Calu3 (cell line): ENCODE measurements at regions not wholly inside any gene's neighbourhood (a gene's known extent, or its start where the extent isn't known, plus 50 kb on each side); places are given as distances from the start of the nearest gene placed in this dataset.
A peak's percentile ranks its signal among the peaks of the same experiment; 100 is the strongest.
"Not testable (repeated sequence)": the region's sequence is repeated elsewhere in the genome, so short reads cannot be mapped to it uniquely, and the experiment has no call there.

ENCODE experiments used
- BruUV-seq: library from RNA; stranded (reverse); fragments of 400-500 nt; replicated peaks from 2 replicates; lab custom pipeline; 2021; lab: Mats Ljungman, UMichigan
- CTCF ChIA-PET: fragments of 300-600 bp; sonication (Branson Sonifier 250); formaldehyde crosslinking; loops from one replicate; lab custom pipeline; 2022; ENCODE audit warnings: antibody characterized with exemption; lab: Charles Lee
- DNase-seq: peaks from one replicate; pipeline ENCODE4 v3.0.0; 2022
- H3K27ac Mint-ChIP-seq: one replicate; pipeline ENCODE4 v1.8.0; 2022; ENCODE audit warnings: mixed read lengths; ENCODE audit not compliant: unreplicated experiment
- H3K27me3 Mint-ChIP-seq: one replicate; pipeline ENCODE4 v1.8.0; 2022; ENCODE audit warnings: mixed read lengths; ENCODE audit not compliant: unreplicated experiment
- H3K36me3 Mint-ChIP-seq: one replicate; pipeline ENCODE4 v1.8.0; 2022; ENCODE audit warnings: mild to moderate bottlenecking, moderate library complexity, mixed read lengths; ENCODE audit not compliant: insufficient read depth, unreplicated experiment
- H3K4me1 Mint-ChIP-seq: one replicate; pipeline ENCODE4 v1.8.0; 2022; ENCODE audit warnings: mild to moderate bottlenecking, low read depth, mixed read lengths; ENCODE audit not compliant: unreplicated experiment
- H3K4me3 Mint-ChIP-seq: one replicate; pipeline ENCODE4 v1.8.0; 2022; ENCODE audit warnings: mild to moderate bottlenecking, low read depth, moderate library complexity, mixed read lengths; ENCODE audit not compliant: unreplicated experiment
- H3K9me3 Mint-ChIP-seq: one replicate; pipeline ENCODE4 v1.8.0; 2022; ENCODE audit warnings: low read depth, mixed read lengths; ENCODE audit not compliant: unreplicated experiment
- intact Hi-C: fragments of 100-400 bp; cut with micrococcal nuclease; formaldehyde crosslinking; loops from one replicate; pipeline ENCODE4 v1.10.0; 2022; ENCODE audit not compliant: unreplicated experiment
- TF ChIP-seq, protein P1 (sequence below): fragments of 200-600 bp; IDR thresholded peaks from one replicate; pipeline ENCODE4 v1.8.0; 2022; ENCODE audit warnings: antibody characterized with exemption; ENCODE audit not compliant: unreplicated experiment

DNA sequence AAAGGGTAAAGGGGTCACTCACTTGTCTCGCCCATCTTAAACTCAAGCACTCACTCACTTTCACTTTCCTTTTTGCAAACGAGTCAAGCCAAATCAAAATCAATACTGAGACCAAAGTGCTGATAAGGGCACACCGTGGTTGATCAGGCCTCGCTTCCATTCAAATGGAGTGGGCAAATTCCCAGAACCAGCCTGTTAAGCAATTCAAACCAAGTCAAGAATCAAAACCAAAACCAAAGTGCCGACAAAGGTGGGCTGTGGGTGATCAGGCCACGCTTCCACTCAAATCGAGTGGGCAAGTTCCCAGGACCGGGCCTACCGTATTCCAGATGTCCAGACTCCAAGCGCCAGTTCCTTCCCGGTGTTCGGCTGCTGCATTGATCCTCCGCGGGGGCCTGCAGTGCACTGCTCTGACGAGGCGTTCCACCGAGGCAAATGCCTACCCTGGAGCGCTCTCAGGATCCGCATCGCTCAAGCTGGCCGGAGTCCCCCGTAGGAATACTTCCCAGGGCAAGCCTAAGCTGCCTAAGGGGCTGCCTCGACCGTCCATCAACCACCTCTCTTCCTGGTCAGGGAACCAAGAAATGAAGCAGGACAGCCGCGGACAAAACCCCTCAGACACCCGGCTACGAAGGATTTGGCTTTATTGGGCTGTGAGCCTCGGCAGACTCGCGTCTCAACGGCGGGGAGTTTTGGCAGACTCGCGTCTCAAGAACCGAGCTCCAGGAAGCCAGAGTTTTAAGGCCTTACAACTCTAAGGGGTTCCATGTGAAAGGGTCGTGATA lies 89.9 kb upstream of the SLC1A4 start:
- Mint-ChIP-seq H3K4me1 (peaks cover 10% of the 10 kb centered on the region), H3K4me3 (peak overlapping the region; percentile 43)
- CTCF ChIA-PET: no interaction called here

DNA sequence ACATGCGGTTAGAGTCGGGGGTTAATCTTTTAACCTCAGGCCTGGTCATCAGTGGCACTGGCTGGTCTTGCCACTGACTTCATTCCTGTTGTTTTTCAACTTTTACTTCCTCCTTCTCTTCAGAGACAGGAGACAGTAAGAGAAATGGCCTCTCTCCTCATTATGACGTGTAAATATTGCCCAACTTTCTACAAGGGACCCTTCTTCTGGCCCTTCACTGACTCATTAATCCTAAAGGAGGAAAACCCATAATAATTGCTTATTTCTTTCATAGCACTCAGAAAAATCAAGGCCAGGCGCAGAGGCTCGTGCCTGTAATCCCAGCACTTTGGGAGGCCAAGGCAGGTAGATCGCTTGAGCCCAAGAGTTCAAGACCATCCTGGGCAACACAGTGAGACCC lies 89.3 kb upstream of the SLC1A4 start:
- H3K4me3 Mint-ChIP-seq, DNase-seq, BruUV-seq, H3K27ac Mint-ChIP-seq, H3K9me3 Mint-ChIP-seq, intact Hi-C loops, CTCF ChIA-PET, H3K36me3 Mint-ChIP-seq: not testable (repeated sequence)
- Mint-ChIP-seq H3K4me1 (peaks cover 10% of the 10 kb centered on the region), H3K27me3 (peaks cover 12% of the 10 kb centered on the region)

More for the DNA sequence above, 89.9 kb upstream of the SLC1A4 start:
- TF ChIP-seq, protein P1, sequence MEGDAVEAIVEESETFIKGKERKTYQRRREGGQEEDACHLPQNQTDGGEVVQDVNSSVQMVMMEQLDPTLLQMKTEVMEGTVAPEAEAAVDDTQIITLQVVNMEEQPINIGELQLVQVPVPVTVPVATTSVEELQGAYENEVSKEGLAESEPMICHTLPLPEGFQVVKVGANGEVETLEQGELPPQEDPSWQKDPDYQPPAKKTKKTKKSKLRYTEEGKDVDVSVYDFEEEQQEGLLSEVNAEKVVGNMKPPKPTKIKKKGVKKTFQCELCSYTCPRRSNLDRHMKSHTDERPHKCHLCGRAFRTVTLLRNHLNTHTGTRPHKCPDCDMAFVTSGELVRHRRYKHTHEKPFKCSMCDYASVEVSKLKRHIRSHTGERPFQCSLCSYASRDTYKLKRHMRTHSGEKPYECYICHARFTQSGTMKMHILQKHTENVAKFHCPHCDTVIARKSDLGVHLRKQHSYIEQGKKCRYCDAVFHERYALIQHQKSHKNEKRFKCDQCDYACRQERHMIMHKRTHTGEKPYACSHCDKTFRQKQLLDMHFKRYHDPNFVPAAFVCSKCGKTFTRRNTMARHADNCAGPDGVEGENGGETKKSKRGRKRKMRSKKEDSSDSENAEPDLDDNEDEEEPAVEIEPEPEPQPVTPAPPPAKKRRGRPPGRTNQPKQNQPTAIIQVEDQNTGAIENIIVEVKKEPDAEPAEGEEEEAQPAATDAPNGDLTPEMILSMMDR: no peak
- peak; percentile 14 for DNase-seq
- intact Hi-C loops: no loop called here
- peaks cover 18% of the 10 kb centered on the region for H3K27me3 Mint-ChIP-seq
- no TSS peak for BruUV-seq
- no peaks in the 10 kb centered on the region for H3K9me3 Mint-ChIP-seq
- H3K27ac Mint-ChIP-seq: peak overlapping the region; percentile 8
- no peaks in the 10 kb centered on the region for H3K36me3 Mint-ChIP-seq

DNA sequence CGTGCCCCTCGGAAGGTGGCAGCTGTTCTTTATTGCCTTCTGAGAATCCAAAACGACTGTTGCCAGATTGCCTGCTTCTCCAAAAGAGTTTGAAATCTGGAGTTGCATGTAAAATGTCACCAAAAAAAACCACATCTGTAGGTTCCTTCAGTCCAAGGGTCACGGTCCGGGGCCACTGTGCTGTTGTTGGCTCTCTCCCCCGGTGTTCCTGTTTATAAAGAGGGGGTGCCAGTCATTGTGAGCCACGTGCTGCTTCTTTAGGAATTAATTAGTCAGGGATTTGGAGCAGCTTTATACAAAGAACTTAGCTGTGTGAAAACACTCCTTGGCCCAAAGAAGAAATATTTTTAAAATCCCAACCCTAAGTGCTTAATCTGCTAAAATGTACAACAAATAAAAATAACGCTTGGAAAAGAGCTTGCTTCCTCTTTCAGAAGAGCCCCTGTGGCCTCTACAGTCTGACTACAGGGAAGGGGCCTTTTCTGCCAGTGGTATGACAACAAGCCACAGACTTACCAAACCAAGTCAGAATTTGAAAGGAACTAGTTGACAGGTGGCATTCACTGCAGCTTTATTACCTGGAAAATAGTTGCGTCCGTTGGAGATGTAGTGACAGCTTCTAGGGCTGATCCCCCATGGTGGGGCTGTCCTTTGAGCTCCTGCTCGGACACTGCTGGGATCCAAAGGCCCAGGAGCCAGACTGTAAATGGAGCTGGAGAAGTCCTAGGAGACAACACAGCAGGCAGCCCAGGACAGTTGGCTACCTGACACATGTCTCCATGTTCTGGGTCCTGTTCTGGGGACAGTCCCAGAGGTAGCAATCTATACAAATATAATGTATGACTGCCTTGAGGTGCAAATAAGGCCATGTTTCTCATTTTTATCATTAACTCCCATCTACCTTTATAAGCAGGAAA lies 84.5 kb upstream of the SLC1A4 start:
- CTCF ChIA-PET: interaction anchor here (0.6 to 0.8 kb wide), 2 partner anchors 8 to 129 kb away, joined by 3 read pairs; no protein-coding TSS in a partner anchor

DNA sequence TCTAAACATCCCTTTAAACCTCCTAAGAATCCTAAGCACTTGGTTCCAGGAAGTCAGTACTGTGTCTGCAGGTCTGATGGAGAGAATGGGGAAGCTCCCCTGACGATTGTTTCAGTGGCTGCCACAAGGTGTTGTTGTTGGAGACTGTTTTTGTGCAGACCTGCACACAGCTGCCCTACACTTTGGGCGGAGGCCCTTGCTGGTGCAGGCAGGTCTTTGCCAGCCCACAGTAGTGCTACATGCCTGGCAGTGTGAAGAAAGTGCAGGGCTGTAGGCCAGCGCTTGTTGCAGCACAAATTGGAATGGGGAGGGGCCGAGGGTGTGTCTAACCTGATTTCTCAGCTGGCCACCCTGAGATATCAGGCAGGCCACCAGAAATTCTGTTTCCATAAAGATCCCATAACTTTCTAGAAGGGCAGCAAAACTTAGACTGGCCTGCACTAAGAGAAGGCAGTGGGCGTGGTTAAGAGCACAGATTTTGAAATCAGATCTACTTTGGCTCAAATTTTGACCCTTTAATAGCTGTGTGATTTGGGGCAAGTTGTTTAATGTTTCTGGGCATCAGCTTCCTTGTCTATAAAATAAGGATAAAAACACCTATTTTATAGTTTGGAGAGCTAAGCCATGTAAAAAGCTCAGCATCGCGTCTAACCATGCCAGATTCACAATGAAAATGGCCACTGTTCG lies 83.7 kb upstream of the SLC1A4 start:
- Mint-ChIP-seq H3K36me3 (no peaks in the 10 kb centered on the region), H3K9me3 (no peaks in the 10 kb centered on the region), H3K27ac (no peak overlapping the region), H3K4me3 (no peak overlapping the region), H3K27me3 (no peaks in the 10 kb centered on the region), H3K4me1 (peaks cover 8% of the 10 kb centered on the region)
- DNase-seq: peak; percentile 37
- TF ChIP-seq, protein P1: no peak
- CTCF ChIA-PET: interaction anchor here (0.5 to 1.0 kb wide), 4 partner anchors 12 to 343 kb away, joined by 3 to 7 read pairs (median 3); no protein-coding TSS in a partner anchor
- BruUV-seq: no TSS peak
- intact Hi-C loops: no loop called here

More for the DNA sequence above, 84.5 kb upstream of the SLC1A4 start:
- peaks cover 8% of the 10 kb centered on the region for H3K4me1 Mint-ChIP-seq
- BruUV-seq: no TSS peak
- DNase-seq: no peak
- H3K4me3 Mint-ChIP-seq: no peak overlapping the region
- no peaks in the 10 kb centered on the region for H3K27me3 Mint-ChIP-seq
- intact Hi-C loops: no loop called here
- H3K27ac Mint-ChIP-seq: no peak overlapping the region
- H3K9me3 Mint-ChIP-seq: no peaks in the 10 kb centered on the region
- H3K36me3 Mint-ChIP-seq: no peaks in the 10 kb centered on the region
- TF ChIP-seq, protein P1: no peak
